GM10248 (cell line): ENCODE measurements at regions not wholly inside any gene's neighbourhood (a gene's known extent, or its start where the extent isn't known, plus 50 kb on each side); places are given as distances from the start of the nearest gene placed in this dataset.

Experiments used
- CTCF ChIA-PET: fragments of 300-600 bp; sonication (Branson Sonifier 250); formaldehyde crosslinking; extraction: SDS; loops from one replicate; lab custom pipeline; 2021; ENCODE audit warnings: antibody characterized with exemption; lab: Yijun Ruan, JAX
- POLR2A ChIA-PET: fragments of 350-650 bp; sonication (Branson Sonifier 250); formaldehyde crosslinking; extraction: SDS; loops from one replicate; lab custom pipeline; 2020; ENCODE audit warnings: antibody characterized with exemption; lab: Yijun Ruan, JAX
- DNase-seq: peaks from one replicate; pipeline ENCODE4 v3.0.0; 2012; ENCODE audit errors: extremely low spot score
- CTCF ChIP-seq: IDR thresholded peaks from 2 replicates; pipeline ENCODE4 v1.5.1; 2012; ENCODE audit warnings: mild to moderate bottlenecking, low read depth; ENCODE audit errors: extremely low read depth, missing control alignments, control extremely low read depth

- DNase-seq = no peak
- CTCF ChIA-PET = interaction anchor here (1.4 kb wide), 1 partner anchor 12 kb away, joined by 4 read pairs; no protein-coding TSS in a partner anchor
- POLR2A ChIA-PET = no interaction called here
These were observed 51.8 kb upstream of the KIRREL3 start for GRCh38 chr11:127052404-127052803.

More at GRCh38 chr11:127052404-127052803, 51.8 kb upstream of the KIRREL3 start:
- no peak for TF ChIP-seq CTCF
